KBM-7 (cell line): ENCODE measurements at regions not wholly inside any gene's neighbourhood (a gene's known extent, or its start where the extent isn't known, plus 50 kb on each side); places are given as distances from the start of the nearest gene placed in this dataset.

Experiments
- DNase-seq: peaks from one replicate; pipeline ENCODE4 v3.0.0-alpha.2; 2015
- in situ Hi-C: fragments of 300-500 bp; cut with MboI; formaldehyde crosslinking; loops from 2 replicates; pipeline ENCODE4 v1.14.3; 2020; ENCODE audit warnings: low sequenced_read_pairs, low pct_unique_long_range_greater_than_20kb, mixed read lengths

DNA sequence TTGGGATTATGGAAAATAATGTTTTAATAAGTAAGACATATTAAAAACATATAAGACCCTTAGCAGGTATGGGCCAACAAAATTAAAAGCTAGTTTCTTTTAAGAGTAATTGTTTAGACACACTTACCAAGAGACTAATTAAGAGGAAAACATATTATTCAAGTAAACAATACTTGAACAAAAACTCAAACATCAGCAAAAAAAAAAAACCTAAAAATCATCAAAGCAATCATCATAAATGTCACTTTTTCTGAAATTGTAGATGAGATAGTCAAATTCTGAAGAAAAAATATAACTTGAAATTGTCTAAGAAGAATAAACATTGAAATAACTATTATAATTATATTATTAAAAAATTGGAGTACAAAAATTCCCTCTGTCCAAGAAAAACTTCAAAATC is 1318.2 kb downstream of the ZPLD1 start:
- DNase-seq, result no peak
- in situ Hi-C loops, result no loop called here

DNA sequence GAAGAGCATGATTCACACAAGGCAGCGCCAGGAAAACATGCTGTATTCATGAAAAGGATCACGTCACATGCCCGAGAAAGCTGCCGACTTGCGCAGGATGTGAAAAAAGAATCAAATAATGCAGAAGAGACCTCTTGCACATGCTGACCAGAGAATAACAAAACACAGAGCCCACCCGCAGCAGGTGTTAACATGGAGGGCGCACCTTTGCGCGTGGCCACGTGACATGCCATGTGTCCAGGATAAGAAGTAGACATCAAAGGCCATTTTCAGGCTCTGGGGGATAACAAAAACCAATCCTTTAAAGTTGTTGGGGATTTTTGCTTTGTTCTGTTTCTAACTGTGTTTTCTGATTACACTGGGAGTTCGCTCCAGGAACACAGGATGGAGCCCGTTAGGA is 1332.8 kb downstream of the ZPLD1 start:
- in situ Hi-C loops, result no loop called here
- DNase-seq, result no peak

DNA sequence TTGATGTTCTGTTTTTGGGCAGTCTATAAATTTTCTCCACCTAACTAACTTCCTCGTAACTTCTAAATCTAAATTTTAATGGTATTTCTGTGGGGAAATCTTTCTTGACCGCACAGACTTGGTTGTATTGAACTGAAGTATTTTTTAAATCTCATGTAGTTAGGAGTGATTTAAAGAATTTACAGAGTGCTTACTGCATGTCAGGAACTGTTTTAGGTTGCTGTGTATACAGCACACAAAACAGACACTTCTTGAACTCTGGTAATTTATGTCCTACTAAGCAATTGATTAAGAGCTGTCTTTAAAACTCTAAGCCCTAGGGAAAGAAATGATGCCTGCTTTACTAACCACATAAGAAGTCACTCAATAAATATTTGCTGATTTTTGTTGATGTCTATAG is 1350.2 kb downstream of the ZPLD1 start:
- in situ Hi-C loops, result no loop called here
- no peak for DNase-seq

DNA sequence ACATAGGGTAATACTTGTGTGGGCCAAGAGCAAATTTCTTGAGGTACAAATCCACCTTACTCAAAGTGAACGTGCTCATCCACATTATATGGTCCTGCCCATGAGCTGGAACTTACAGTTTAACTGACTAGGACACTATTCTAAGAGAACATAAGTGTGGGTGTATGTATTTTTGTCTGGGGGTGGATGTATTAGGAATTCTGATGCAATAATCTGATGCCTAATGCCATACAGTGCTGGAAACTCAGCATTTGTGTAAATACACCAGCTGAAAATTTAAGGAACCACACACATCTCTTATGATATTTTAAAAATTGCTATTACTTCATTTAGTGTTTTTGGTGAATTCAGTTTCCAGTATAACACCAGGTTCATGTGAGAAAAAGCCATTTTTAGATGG is 1350.7 kb downstream of the ZPLD1 start:
- DNase-seq, result no peak
- in situ Hi-C loops, result no loop called here

DNA sequence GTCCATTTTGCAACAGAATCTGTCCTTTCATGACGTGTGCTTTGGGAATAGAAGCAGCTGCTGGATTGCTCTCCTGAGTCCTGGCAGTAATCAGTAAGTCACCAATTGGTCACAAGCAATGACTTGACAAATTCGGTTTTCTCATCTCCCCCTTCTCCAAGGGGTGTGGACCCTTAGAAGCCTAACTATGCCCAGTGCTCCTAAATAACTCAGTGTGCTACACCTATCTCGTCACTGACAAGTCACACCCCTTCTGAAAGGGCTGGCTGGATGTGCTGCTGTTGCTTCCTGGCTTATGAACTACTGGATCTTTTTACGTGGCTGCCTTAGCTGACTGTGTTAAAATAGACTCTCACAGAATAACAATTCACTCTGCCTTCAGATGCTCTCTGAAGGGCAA is 1351.5 kb downstream of the ZPLD1 start:
- in situ Hi-C loops, result no loop called here
- no peak for DNase-seq

DNA sequence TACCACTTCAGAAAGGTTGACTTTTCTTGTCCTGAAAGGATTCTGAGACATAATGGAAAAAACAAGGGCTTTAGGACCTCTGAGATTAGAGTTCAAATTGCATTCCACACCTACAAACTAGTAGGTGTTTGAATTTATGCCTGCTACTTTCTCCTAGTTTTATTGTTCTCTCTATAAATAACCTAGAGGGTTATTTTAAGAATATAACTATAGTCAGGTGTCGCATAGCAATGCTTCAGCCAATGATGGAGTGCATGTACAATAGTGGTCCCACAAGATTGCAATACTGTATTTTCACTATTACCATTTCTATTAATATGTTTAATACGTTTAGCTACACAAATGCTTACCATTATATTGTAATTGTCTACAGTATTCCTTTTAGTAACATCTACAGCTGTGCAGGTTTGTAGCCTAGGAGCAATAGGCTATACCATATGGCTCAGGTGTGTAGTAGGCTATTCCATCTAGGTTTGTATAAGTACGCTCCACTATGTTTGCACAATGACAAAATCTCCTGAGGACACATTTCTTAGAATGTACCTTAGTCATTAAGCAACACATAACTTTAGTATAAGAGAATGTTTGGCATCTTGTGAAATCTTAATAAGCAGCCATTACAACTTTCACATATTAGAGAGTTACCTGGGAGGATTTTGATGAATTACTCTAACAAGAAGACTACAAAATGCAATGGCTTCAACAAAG is 1352.5 kb downstream of the ZPLD1 start:
- in situ Hi-C loops, result no loop called here
- DNase-seq, result no peak

DNA sequence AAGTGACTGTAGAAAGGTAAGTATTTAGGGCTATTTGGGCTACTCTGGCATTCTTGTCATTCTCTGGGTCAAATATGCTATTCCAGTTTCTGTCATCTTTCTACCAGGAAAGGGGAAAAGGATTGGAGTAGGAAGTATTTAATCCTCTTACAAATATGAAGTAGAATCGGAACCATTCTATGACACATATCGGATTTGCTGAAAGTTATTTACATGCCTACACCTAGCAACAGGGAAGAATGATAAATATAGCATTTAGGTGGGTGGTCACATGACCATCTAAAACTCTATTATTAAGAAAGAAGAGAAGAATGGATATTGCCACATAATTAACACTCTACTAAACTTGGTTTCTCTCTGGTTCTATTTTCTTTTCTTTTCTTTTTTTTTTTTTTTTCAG is 1353.1 kb downstream of the ZPLD1 start:
- in situ Hi-C loops, result no loop called here

DNA sequence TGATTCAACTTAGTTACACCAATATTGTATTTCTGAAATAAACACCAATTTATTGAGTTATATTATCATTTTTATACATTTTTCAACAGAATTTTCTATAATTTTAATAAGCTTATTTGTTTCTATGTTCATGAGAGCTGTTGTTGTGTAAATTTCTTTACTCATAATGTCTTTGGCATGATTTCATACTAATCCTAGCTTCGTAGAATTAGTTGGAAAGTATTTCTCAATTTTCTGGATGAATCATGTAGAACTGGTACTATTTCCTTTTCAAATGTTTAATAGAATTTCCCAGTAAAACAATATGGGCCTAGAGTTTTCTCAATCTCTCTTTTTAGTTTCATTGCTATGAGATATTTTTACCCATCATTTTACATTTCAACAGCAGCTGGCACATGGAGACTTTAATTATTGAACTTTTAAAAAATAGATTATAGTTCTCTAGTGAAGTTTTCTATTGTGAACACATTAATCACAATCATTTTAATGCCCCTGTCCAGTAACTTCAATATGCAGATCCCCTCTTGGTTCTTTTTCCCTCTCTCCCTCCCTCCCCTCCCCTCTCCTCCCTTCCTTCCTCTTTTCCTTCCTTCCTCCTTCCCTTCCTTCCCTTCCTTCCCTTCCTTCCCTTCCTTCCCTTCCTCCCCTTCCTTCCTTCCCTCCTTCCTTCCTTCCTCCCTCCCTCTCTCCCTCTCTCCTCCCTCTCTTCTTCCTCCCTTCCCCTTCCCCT is 1357.1 kb downstream of the ZPLD1 start:
- in situ Hi-C loops, result no loop called here
- DNase-seq, result no peak

More for the DNA sequence above, 1353.1 kb downstream of the ZPLD1 start:
- DNase-seq, result no peak

DNA sequence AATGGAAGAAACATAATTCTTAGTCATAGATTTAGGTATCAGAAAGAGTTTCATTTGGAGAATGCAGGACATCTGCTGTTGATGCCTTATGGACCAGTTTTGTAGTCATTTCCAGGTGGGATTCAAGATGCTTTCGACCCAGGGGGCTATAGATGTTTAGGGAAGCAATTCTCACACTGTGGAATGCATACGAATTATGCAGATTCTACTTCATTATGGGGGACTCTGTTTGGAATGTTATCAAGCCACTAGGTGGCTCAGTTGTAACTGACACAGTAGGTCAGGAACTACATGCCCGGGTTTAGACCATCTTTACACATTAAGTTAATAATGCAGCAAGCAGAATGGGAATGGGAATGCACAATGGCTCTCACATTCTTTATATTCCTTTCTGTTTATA is 1359.8 kb downstream of the ZPLD1 start:
- in situ Hi-C loops, result no loop called here
- DNase-seq, result peak; percentile 1

DNA sequence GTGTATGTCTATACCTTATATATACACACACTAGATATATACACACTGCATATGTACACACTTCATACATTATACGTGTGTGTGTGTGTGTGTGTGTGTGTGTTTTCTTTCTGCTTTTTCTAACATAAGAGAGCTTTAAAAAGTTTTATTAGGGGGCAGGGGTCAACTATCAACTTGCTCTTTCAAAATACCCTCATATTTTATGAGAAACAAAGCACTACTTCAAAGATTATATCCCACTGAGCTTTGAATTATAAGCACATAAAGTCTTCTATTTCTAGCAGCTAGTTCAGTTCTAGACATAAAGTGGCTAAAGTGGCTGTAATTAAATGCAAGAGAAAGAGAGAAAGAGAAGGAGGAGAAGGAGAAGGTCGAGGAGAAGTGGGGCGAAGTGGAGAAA is 1361.3 kb downstream of the ZPLD1 start:
- no peak for DNase-seq
- in situ Hi-C loops, result no loop called here

DNA sequence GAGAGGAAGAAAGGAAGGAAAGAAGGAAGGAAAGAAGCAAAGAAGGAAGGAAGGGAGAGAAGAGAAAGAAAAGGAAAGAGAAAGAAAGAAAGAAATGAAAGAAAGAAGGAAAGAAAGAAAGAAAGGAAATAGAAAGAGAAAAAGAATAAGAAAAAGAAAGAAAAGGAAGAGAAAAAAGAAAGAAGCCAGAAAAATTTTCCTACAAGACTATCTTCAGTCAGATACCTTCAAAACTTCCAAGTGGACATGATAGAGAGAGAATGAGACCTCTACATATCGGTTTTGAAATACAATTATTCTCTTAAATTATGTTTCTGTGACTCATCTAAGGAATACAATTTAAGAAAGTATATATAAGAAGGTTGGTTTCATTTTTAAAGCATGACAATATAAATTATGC is 1369.0 kb downstream of the ZPLD1 start:
- in situ Hi-C loops, result no loop called here
- no peak for DNase-seq

DNA sequence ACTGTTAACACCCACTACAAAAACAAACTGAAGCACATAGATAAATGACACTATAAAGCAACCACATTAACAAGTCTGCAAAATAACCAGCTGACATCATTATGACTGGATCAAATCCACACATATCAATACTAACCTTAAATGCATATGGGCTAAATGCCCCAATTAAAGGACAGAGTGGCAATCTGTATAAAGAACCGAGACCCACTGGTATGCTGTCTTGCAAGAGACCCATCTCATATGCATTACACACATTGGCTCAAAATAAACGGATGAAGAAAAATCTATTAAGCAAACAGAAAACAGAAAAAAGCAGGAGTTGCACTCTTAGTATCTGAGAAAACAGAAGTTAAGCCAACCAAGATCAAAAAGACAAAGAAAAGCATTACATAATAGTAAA is 1375.4 kb downstream of the ZPLD1 start:
- DNase-seq, result no peak
- in situ Hi-C loops, result no loop called here

DNA sequence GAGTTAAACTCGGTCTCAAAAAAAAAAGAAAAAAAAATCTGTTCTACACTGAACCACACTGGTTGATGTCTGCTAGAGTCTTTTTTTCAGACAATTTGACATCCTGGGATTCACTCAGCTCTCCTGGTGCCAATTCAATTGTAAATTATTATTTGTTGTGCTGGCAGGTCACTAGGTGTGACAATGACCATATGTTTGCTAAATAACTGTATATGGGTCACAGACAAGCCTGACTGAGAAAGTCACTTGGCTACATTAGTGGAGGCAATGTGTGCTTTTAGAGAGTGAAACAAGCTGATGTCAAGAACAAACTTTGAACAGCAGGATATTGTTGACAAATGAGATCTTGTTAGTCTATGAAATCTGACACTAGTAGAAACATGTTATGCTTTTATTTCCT is 1379.1 kb downstream of the ZPLD1 start:
- DNase-seq, result no peak
- in situ Hi-C loops, result no loop called here

DNA sequence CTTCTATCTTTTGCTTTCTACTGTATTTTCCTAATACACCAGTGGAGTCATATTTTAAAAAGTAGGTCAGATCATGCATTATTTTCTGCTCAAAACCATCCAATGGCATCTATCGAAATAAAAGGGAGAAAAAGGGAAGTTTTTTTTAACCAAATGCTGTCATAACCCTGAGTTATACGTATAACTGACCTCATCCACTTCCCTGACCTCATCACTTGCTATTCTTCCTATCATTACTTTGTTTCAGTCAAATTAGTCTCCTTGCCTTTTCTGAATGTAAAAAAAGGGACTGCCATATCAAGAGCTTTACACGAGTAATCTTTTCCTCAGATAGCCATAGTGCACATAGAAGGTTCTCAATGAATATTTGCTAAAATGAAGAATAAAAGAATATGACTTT is 1383.6 kb downstream of the ZPLD1 start:
- DNase-seq, result no peak
- in situ Hi-C loops, result no loop called here

DNA sequence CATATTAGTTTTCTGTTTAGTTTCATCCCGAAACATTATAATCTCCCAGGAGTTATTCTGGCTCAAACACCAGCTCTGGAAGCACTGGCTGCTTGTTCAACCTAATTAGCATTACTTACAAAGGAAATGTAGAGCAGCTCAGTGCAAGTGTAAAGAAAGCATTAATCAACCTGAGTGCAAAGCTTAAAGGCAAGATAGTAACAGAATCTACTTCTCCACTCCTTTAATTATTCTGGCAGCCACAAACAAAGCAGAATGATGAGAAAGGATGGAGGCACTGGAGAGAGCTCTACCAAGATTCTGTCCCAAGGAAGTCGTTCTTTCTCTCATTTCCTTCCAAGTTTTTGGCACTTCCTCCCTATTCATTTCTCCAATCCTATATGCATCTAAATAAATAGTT is 1384.0 kb downstream of the ZPLD1 start:
- in situ Hi-C loops, result no loop called here
- no peak for DNase-seq

DNA sequence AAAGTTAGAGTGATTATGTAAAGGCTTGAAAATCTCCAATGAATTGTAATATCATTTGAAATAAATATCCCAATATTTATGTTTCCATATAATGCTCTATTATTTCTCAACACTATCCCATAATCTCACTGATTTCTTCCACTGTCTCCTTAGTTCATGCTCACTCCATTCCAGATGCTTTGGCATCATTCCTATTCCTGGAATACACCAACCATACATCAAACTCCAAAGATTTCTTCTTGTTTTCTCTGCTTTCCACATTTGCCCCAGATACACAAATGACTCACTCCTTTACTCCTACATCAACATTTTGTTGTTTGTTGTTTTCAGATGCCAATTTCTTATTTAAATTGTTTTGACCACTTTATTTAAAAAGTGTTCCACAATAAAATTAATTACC is 1390.8 kb downstream of the ZPLD1 start:
- in situ Hi-C loops, result no loop called here
- no peak for DNase-seq

DNA sequence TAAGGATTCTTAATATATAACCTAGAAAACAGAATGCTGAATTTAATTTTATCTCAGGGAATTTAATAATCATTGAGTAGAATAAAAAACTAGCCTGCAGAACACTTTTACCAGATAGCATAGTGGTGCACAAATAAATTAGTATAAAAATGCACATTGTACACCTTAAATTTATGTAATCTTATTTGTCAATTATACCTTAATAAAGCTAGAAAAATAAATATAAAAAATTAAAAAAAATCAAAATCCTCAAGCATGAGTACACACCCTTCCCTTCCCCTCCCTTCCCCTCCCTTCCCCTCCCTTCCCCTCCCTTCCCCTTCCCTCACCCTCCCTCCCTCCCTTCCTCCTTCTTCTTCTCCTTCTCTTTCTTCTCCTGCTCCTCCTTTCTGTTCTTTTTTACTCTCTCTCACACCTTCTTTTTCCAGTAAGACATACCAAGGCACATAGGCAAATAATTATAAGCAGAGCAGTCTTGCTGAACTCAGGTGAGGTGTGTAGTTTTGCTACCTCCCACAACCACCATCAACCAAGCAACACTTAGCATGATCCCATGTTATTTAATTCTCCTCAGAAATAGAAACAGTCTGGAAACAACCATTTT is 1395.0 kb downstream of the ZPLD1 start:
- DNase-seq, result no peak
- in situ Hi-C loops, result no loop called here

DNA sequence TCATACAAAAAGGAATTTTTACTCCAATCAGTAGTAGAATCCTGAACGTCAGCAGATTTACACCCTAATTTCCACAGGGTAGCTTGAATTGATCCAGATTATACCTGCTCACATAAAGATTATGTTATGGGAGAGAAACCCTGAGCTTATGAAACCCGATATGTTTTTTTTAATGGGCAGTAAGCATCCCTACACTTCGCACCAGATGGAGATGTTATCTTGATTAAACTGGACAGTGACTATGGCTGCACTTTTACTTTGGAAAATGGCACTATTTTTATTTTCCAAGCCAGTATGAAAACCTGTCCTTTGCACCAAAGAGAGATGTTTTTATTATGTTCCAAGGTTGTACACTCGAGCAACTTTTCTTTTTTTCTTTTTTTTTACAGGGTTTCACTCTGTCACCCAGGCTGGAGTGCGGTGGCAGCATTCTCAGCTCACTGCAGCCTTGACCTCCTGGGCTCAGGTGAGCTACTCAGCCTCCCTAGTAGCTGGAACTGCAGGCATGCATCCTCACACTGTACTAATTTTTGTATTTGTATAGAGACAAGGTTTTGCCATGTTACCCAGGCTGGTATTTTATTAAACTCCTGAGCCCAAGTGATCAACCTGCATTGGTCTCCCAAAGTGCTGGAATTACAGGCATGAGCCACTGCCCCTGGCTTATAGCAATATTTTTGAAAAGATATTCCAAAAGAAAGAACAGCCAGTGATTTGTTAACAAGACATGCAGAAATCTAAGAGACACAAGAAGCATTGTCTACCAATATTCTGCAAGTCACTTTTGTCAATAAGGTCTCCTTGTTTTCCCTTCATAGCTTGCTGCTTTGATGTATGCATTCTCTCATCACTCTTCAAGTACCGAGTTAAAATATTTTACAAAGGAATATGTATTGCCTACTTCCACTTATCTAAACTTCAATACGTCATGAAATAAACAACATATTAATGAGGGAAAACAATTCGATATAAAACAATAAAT is 1412.6 kb downstream of the ZPLD1 start:
- in situ Hi-C loops, result no loop called here
- no peak for DNase-seq

DNA sequence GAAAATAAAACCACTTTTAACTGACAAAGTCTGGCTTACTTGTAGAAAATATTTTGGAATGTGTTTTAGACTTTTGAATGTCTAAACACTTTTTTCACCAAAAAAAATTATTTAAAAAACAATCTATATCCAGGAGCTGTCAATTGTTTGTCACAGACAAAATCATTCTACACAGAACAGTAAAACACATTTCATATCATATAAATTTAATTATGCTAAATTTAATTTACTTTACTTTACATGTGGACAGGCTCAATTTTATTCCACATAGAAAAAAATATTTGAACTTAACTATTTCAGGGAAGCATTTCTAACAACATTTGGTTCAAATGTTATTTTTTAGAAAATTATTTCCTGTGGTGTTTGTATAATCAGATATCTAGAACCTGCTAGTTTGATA is 1417.0 kb downstream of the ZPLD1 start:
- DNase-seq, result no peak
- in situ Hi-C loops, result no loop called here

DNA sequence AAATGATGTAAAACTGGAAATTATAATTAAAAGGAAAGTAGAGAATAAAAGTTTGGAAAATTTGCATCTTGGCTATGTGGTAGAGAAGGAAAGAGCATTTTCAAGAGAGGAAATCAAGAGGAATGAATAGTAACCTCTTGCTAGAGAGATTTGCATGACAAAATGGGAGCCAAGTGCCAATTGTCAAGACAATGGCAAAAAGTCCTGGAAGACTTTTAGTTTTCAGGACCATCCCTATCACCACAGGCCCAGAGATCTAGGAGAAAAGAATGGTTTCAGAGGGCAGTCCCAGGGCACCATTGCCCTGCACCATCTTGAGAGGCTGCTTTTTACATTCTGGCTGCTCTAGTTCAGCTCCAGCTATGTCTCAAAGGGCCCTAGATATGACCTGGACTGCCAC is 1427.6 kb downstream of the ZPLD1 start:
- DNase-seq, result no peak
- in situ Hi-C loops, result no loop called here
